A673 (cell line): ENCODE measurements at regions not wholly inside any gene's neighbourhood (a gene's known extent, or its start where the extent isn't known, plus 50 kb on each side); places are given as distances from the start of the nearest gene placed in this dataset.

ENCODE experiments used
- CTCF ChIP-seq: fragments of 300-800, 200-600 bp; sonication (generic); conservative IDR thresholded peaks from 2 replicates; pipeline ENCODE4 v1.5.1; 2017; ENCODE audit warnings: low read depth, mild to moderate bottlenecking, antibody characterized with exemption, low read length, moderate library complexity, mixed read lengths
- EZH2 ChIP-seq: fragments of 200-600 bp; sonication (generic); IDR thresholded peaks from 2 replicates; pipeline ENCODE4 v1.6.1; 2017; ENCODE audit warnings: borderline replicate concordance, low read depth, mild to moderate bottlenecking, mixed read lengths, antibody characterized with exemption, low read length; ENCODE audit not compliant: poor library complexity, severe bottlenecking

GRCh38 chr10:3881622-3882021 lies 96.6 kb upstream of the KLF6 start:
- no peak for TF ChIP-seq CTCF
- no peak for TF ChIP-seq EZH2
